Transverse colon (tissue), 4 donors: ENCODE measurements at regions not wholly inside any gene's neighbourhood (a gene's known extent, or its start where the extent isn't known, plus 50 kb on each side); places are given as distances from the start of the nearest gene placed in this dataset.

Source experiments
- CTCF ChIP-seq, 5 experiments: fragments of 200-600 bp in 3 of 5; fragments of 450-650 bp in 2 of 5; sonication (generic) in 3 of 5; IDR thresholded peaks; 1 replicate in 2 of 5; 2 replicates in 3 of 5; pipeline ENCODE4 v1.5.1; 2016 to 2017; ENCODE audit warnings: antibody characterized with exemption in 5 of 5, inconsistent platforms in 3 of 5, mild to moderate bottlenecking in 2 of 5, moderate library complexity in 1 of 5
- EP300 ChIP-seq: sonication (generic); formaldehyde crosslinking; IDR thresholded peaks from one replicate; pipeline ENCODE4 v1.6.1; 2017; ENCODE audit warnings: antibody characterized with exemption, low read depth
- POLR2A ChIP-seq: fragments of 450-650 bp; IDR thresholded peaks from one replicate; pipeline ENCODE4 v1.6.1; 2016; ENCODE audit warnings: antibody characterized with exemption, mild to moderate bottlenecking, moderate library complexity
- POLR2AphosphoS5 ChIP-seq, 3 donors: sonication (generic); formaldehyde crosslinking; IDR thresholded peaks; one replicate each; pipeline ENCODE4 v1.6.1; 2016; ENCODE audit warnings: antibody characterized with exemption in 3 of 3

DNA sequence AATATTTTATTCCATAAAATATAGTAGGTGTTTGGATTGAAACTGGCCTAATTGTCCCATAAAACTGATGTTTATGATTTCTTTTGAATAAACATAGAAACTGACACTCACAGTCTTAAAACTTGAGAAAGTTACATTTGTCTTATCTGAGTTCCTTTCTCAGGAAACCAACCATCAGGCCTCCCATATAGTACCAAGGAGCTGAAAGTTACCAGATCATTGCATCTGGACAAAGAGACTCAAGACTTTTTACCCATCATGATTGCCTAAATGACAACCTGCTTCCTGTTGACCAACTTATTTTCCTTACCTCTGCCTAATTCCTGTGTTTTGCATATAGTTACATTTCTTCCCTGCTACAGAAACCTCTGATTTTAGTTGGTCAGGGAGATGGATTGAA lies 137.0 kb upstream of the XPO1 start:
- TF ChIP-seq POLR2AphosphoS5 (IDR thresholded peaks at IDR 0.05) (no peak), POLR2A (no peak), CTCF (IDR thresholded peaks at IDR 0.05) (no peak), EP300 (no peak)
